ENCODE measurements at regions not wholly inside any gene's neighbourhood (a gene's known extent, or its start where the extent isn't known, plus 50 kb on each side); places are given as distances from the start of the nearest gene placed in this dataset.
A peak's percentile ranks its signal among the peaks of the same experiment; 100 is the strongest.

- TF ChIP-seq RXRA (IDR thresholded peaks at IDR 0.05): no peak
- no peak for TF ChIP-seq NR2F2 (IDR thresholded peaks at IDR 0.05)
- no peak for TF ChIP-seq HNF4A (conservative IDR thresholded peaks at IDR 0.05)
- TF ChIP-seq YY1 (IDR thresholded peaks at IDR 0.05): no peak
- no peak for TF ChIP-seq CTCF (IDR thresholded peaks at IDR 0.05; ENCODE audit: low read depth, low read length, missing input control)
- no peak for TF ChIP-seq MAX (IDR thresholded peaks at IDR 0.05)
- no peak for TF ChIP-seq ATF3 (IDR thresholded peaks at IDR 0.05)
- no peak for TF ChIP-seq SP1 (IDR thresholded peaks at IDR 0.05)
- TF ChIP-seq GABPA (IDR thresholded peaks at IDR 0.05 in 1 of 2, conservative IDR thresholded peaks at IDR 0.05 in 1 of 2): no peak
- TF ChIP-seq RAD21 (IDR thresholded peaks at IDR 0.05): no peak
- no peak for TF ChIP-seq EGR1 (IDR thresholded peaks at IDR 0.05; ENCODE audit: low read depth in 2 of 2)
- TF ChIP-seq FOXA1 (IDR thresholded peaks at IDR 0.05): no peak
- no peak for TF ChIP-seq ZBTB33 (IDR thresholded peaks at IDR 0.05)
- no peak for TF ChIP-seq FOXA2 (IDR thresholded peaks at IDR 0.05)
- no peak for TF ChIP-seq JUND (IDR thresholded peaks at IDR 0.05)
- no peak overlapping the region for H3K27ac ChIP-seq (ENCODE audit: low read depth in 1 of 2, low read length in 2 of 2)
- no peaks in the 10 kb centered on the region for H3K9me3 ChIP-seq (ENCODE audit: control insufficient read depth in 4 of 4, low read length in 3 of 4)
- H3K4me3 ChIP-seq (ENCODE audit: low read depth in 1 of 3, low read length in 3 of 3): no peak overlapping the region
- H3K27me3 ChIP-seq (ENCODE audit: control insufficient read depth in 4 of 4, insufficient read depth in 4 of 4, low read length in 3 of 4): peaks cover 0 to 2% (median 0%) of the 10 kb centered on the region in 4 donors
- whole genome bisulfite sequencing: 54% methylated on average over 5 of the region's 5 CpGs
- H3K4me1 ChIP-seq (ENCODE audit: control insufficient read depth in 4 of 4, insufficient read depth in 4 of 4, low read length in 3 of 4): no peaks in the 10 kb centered on the region
- H3K9ac ChIP-seq (ENCODE audit: low read depth in 1 of 2, low read length in 2 of 2): no peak overlapping the region
- H3K36me3 ChIP-seq (ENCODE audit: control insufficient read depth in 4 of 4, insufficient read depth in 3 of 4, low read depth in 1 of 4, low read length in 3 of 4): no peaks in the 10 kb centered on the region
- peak; percentile 17 for DNase-seq (ENCODE audit: low spot score)
Observed at GRCh38 chr11:69238573-69239351, 55.2 kb upstream of the MYEOV start.

DNA sequence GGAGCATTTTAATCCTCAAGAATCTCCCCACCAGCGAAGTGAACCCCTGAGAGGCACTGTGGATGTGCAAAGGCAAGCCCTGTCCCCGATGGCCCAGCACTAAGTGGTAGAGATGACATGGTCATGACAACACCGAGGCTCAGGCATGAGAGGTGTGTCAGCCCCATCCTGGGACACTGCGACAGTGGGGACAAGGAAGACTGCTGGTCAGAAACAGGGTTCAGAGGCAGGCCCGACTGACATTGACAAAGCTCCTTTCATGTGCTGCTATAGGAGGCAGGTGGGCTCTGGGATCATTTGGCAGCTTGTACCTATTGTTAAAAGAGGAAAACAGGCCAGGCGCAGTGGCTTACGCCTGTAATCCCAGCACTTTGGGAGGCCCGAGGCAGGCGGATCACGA, 54.3 kb upstream of the MYEOV start:
- no peaks in the 10 kb centered on the region for H3K4me1 ChIP-seq (ENCODE audit: control insufficient read depth in 4 of 4, insufficient read depth in 4 of 4, low read length in 3 of 4)
- WGBS: 93% methylated on average over 10 of the region's 10 CpGs
- no peak overlapping the region for H3K4me3 ChIP-seq (ENCODE audit: low read depth in 1 of 3, low read length in 3 of 3)
- H3K9me3 ChIP-seq (ENCODE audit: control insufficient read depth in 4 of 4, low read length in 3 of 4): no peaks in the 10 kb centered on the region
- H3K36me3 ChIP-seq (ENCODE audit: control insufficient read depth in 4 of 4, insufficient read depth in 3 of 4, low read depth in 1 of 4, low read length in 3 of 4): no peaks in the 10 kb centered on the region
- H3K27me3 ChIP-seq (ENCODE audit: control insufficient read depth in 4 of 4, insufficient read depth in 4 of 4, low read length in 3 of 4): peaks cover 0 to 2% (median 0%) of the 10 kb centered on the region in 4 donors
- no peak overlapping the region for H3K27ac ChIP-seq (ENCODE audit: low read depth in 1 of 2, low read length in 2 of 2)
- H3K9ac ChIP-seq (ENCODE audit: low read depth in 1 of 2, low read length in 2 of 2): no peak overlapping the region
- TF ChIP-seq GABPA (IDR thresholded peaks at IDR 0.05 in 1 of 2, conservative IDR thresholded peaks at IDR 0.05 in 1 of 2) (no peak), HNF4A (conservative IDR thresholded peaks at IDR 0.05) (no peak), TAF1 (conservative IDR thresholded peaks at IDR 0.05) (no peak), MAX (IDR thresholded peaks at IDR 0.05) (no peak)
- no peak for DNase-seq (ENCODE audit: low spot score)
